GM19452 (cell line): ENCODE measurements at regions not wholly inside any gene's neighbourhood (a gene's known extent, or its start where the extent isn't known, plus 50 kb on each side); places are given as distances from the start of the nearest gene placed in this dataset.

Source experiments
- ATAC-seq: cut with Tn5 transposase; IDR thresholded peaks from one replicate; pipeline ENCODE4 v1.9.1; 2021; ENCODE audit not compliant: unreplicated experiment

DNA sequence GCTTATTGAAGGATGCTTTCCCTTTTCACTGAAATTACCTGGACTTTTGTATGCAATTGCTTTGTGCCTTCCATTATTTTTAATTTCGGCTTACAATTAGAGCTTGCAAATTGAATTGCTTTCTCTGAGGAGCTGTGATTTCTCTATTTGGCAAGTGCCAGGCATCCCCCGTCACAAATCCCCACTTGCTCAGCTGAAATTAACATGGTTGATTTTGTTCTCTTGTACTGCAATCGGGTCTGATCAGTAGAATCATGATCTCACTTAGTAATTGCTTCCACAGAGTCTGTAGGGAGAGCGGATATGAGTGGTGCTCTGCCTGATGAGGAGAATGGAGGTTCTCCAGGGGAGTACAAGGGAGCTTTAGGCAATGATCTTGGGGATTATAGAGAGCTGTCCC is 495.5 kb upstream of the SGCD start:
- no peak for ATAC-seq

DNA sequence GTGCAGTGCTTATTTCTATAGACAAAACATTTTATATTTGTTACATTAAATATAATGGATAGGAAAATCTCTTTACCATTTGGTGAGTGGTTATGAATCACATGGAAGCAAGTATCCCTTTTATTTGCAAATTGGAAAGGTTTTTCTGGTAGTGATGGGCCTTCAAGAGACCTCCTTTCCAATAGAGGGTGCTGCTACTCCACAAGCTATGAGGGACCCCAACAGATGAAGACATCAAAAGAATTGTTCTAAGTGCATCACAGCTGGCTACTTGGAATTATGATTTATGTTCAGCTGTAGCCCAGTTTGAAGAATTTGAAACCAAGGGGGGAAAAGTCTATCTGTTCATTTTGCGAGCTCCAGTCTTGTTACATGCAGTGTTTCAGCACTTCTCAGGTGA is 493.7 kb upstream of the SGCD start:
- ATAC-seq = no peak

DNA sequence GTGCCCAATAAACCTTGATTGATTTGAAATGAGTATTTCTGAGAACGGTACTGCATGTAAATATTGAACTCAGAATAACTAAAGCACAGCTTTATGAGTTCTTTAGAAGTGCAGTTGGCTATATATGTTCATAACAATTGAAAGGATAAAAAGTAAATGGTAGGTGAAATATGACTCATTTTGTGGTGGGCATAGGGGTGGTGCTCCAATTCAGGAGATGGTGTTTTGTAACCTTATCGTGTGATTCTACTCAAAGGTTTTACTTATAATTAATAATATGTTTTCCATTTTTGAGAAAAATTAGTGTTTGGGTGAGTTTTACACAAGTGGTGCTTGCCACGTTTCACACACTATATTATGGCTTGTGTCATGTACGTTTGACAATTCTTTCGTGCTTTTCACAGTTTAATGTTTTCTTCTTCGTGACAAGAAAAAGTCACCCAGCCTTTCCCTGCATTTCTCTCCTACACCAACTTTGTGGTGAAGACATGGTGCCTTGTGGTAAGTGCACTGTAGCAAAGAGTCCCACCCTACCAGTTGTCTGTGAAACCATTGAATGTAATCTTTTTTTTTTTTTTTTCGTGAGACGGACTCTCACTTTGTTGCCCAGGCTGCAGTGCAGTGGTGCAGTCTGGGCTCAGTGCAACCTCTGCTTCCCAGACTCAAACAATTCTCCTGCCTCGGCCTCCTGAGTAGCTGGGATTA is 492.5 kb upstream of the SGCD start:
- no peak for ATAC-seq

DNA sequence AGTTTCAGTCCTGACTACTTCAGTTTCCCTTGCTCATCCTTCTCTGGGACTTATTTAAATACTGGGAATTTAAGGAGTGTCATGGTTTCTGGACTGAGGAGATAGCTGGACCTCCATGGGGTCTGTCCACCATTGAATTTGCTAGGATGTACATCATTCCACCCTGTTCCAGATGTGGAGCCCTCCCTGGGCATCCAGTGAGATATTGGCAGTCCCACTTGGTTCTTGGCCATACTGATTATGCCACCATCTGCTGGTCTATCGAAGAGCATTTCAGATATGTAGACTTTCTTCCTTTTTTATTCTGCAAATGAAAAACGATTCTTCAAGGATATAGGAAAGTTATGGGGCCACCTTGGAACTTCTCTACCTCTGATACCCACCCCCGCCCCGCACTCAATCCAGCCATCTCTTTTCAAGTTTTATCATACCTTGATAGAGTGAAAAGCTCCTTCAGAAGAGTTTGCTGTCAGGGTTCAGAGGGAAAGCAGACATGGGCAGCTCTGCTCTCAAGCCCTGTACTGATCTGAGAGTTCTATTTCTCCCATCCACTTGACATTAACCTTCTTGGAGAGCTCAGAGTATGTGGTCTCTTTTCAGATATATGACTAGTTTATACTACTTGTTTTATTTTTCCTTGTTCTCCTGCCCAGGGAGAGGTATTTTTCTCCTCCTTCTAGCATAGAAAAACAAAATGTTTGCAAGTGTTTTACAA is 490.7 kb upstream of the SGCD start:
- ATAC-seq = no peak

DNA sequence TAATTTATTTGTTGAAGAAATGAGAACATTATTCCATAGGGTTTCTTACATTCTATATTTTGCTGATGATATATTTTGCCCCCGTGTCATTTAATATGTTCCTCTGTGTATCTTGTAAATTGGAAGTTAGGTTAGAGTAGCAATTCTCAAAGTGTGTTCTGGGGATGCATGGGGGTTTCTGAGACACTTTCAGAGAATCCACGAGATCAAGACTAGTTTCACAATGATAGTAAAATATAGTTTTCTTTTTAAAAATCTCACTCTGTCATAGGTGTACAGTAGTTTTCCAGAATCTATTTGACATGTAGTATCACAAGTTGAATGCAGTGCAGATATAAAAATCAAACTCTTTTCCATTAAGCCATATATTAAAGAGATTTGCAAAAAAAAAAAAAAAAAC is 488.6 kb upstream of the SGCD start:
- ATAC-seq = no peak

DNA sequence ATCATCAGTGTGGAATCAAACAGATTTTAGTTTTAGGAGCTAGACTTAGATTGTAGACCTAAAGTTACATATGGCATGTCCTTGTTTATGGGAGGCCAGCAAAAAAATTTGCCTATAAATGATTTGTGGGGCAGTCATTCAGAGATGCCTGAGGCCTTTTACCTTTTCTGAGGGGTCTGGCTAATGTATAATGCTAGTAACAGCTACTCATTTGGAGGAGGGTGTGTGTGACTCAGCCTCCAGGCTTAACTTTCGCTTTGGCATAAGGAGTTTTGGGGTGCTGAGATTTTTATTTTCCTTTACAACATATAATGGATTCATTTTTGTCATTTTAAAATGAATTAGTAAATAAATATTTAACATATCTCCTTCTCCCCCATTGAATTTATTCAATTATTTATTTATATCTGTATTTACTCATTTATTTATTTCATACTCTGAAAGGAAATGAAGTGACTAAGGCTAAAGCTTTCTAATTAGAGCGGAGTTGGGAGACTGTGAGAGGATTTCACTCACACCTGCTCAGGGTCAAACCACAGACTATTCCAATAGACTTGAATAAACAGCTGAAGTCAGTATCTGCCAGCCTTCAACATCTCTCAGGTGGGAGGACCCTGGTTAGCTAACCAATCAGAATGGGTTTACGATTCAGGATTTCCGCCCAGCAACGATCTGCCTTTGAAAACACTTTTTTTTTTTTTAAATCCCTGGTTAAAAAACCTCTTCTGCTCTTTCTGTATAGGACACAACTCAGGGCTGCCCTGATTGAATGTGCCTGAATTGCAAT is 487.5 kb upstream of the SGCD start:
- no peak for ATAC-seq

DNA sequence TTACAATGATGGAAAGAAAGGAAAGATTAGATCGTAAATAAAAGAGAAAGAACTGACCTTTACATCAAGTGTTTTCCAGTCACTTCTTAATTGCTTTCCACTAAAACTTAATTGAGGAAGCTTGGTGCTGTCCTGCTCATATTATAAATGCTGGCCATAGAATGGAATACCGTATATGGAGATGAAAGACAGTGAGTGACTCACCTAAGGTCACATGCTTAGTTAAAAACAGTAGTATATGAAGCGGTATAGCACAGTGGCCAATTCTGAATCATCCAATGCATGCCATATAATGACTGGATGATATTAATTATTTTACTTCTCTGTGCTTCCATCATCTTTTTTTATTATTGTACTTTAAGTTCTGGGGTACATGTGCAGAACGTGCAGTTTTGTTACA is 482.4 kb upstream of the SGCD start:
- ATAC-seq = no peak

DNA sequence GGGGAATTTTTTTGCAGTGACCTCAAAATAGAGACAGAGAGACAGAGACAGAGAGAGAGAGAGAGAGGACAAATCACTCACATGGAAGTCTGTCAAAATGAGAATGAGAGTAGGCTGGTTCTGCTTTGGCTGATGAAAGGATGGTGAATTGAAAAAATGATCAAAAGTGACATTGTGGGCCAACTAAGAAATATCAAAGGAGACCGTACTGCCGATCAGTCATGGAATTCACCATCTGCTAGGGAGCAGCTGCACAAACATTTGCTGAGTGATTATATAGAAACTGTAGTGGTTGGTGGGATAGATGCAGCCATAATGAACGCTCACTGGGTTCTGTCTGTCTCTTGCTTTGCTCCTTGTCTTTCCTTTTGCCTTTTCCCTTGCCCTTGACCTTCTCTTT is 476.6 kb upstream of the SGCD start:
- ATAC-seq = no peak

DNA sequence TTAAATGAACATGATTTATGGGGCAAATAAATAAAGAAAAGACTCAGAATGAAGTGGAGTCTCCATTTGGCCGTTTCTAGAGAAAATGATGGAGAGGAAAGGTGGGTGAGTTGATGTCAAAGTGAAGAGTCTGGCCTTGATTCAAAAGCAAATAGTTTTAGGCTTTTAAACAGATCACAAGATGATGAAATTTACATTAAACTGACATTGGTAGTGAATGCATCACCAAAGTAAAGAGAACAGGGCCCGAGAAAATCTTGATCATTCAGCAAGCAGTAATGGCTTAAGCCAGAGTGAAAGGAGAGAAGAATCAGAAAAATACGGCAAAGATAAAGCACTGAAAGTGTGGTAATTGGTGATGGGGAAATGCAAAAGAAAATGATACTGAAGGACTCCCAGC is 460.0 kb upstream of the SGCD start:
- ATAC-seq = no peak

DNA sequence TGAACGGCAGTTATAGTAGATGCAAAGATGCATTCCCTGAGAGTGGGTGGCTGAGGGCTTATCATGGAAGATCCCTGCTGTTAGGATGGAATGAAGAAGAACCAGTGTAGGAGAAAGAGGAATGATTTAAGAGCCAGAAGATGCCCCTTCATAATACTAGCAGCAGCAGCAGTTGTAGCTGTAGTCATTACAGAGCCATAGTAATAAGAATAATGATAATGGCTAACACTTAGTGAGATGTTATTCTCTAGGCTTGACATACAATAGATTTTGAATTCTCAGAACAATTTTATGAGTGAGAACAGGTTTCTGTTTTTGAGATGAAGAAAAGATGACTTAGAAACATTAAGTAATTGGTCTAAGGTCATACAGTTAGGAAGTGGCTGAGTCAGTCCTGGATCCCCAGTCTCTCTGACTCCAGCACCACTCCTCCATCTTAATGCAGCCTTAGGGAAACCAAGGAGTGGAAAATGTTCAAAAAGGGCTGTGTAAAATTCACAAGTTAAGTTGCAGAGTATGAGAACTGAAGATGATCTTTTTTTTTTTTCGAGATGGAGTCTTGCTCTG is 459.4 kb upstream of the SGCD start:
- no peak for ATAC-seq

DNA sequence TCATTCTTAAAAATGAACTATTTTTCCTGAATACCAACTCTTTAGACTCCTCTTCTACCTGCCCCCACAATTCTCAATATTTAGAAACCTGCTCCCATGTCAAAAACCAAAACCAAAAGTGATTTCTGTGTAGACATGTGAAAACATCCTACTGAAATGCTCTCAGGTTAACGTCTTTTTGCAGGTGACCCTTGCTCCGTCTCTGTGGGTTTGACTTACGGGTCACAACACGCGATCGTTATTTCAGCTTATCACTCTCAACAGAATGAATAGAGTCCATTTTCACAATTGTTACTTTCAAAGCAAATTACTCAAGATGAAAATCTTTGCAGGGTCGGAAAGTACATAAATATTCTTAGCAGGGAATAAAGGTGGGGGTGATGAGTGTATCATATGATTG is 456.3 kb upstream of the SGCD start:
- ATAC-seq = no peak

DNA sequence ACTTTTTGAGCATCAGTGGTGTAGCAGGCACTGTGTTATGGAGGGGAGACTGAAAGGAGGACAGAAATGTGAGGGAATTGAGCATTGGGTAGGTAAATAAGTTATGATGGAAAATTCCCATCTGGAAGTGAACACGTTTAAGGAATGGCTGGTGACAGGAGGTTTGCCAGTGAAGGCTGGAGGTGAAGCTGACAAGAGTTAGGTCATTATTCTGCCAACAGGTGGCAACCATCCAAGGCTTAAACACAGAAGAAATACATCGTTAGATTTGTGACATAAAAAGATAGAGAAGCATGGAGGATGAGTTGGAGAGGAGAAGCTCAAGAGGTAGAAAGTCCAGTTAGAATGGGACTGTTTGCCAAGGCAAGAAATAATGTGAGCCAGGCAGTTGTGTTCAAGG is 455.3 kb upstream of the SGCD start:
- ATAC-seq = no peak

DNA sequence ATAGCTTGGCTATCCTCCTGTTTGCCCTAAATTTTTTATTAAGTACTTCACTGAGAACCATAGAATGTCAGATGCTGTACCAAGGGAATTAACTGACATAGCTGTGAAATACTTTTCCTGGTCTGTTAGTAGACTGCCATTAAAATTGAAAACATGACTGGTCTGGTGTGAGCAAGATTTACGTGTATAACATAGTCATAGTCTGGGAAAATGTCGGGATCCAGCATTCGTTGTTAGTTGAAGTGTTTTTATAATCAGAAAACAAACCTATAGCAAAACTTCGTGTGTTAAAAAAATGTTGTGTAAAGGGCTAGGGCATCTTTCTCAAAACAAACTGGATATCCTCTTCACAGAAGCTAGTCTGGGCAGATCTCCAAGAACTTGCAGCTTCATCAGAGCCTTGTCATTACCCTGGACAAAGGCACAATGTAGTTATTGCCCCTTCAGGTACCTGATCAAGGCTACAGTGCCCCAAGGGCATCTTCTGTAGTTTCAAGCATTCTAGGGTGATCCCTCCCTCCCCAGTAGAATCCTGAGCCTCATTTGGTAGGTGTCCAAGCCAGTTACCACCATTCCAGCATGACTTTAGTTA is 454.2 kb upstream of the SGCD start:
- ATAC-seq = no peak

DNA sequence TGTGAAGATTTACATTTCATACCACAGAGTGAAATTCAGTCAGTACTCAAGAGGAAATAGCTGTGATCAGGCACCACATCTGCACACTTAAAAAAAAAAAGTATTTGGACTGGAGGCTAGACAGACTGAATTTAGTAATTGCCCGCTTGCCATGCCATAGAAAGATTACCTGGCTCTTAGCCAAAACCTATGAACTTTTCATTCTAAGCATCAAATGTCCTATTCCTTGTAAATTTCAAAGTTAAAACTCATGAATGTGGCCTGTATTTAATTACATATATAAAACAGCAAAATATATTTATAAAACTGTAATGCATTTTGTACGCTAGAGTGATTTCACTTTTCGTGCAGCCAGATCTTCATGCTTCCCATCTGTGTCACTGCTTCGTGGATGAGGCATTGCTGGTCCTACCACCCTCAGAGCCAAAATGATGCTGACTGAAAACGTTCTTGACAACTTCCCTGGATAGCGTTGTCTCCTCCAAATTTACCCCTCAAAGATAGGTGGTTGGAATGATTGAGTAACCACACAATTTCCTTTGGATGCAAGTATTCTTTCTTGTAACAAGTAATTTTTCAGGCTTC is 447.9 kb upstream of the SGCD start:
- ATAC-seq = no peak

DNA sequence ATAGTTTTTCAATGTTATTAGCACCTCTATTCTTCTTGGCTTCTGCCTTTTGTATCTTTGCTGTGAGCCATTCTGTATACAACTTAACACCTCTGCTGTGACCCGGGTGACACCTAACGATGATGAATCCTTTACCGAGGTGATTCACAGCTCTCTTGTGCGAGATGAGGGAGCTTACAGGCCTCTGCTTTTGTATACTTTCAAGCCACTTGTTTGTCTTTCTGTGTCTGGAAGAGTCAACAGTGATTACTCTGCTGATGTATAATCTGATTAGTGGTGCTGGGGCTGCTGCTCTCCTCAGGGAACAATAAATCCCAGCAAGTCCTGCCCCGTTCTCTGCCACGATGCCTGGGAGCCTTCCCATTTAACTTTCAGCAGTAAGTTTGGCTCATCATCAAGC is 442.9 kb upstream of the SGCD start:
- no peak for ATAC-seq

DNA sequence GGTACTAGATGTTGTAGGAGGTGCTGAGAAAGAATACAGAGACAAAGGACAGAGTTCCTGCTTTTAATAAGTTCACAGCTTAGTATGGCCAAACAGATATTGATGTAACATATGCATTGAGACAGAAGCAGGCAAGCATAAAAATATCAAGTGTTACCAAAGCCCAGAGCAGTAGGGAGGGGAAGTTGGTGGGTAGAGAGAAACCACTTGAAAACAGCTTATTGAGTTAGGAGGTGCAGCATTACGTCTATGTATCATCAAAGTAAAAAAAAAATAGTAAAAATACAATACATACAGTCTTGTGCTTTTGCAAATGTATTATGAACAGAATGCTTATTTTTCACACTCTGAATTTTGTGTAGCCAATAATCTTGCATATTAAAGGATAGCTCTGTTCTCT is 441.8 kb upstream of the SGCD start:
- no peak for ATAC-seq

DNA sequence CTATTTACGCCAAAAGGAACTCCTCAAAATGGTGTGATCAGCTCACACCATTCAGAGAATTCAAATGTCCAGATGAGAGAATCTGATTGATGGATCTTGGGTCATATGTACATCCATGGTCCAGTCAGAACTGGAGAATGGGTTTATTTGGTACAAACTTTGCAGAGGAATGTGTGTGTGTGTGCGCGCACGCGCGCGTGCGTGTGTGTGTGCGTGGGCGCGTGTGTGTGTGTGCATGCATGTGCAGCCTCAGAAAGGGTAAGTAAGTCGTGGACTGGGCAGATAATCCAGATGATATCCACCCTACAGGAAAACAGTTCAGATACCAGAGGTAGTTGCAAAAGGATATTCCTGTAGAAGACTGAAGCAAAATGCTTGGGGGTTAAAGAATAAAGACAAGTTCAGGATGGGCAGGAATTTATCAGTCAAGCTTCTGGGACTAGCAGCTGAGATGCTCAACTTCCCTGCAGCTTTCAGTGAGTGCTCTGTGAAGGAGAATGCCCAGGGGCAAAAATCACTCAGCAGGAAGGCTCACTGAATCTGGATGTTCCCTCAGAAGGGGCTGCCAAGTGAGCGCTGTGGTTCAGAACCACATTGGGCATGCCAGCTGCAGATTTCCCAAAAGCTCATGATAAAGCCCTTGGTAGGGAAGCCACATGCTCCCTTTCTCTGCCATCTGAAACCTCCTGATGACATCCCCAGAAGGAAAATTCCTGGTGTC is 440.5 kb upstream of the SGCD start:
- no peak for ATAC-seq

DNA sequence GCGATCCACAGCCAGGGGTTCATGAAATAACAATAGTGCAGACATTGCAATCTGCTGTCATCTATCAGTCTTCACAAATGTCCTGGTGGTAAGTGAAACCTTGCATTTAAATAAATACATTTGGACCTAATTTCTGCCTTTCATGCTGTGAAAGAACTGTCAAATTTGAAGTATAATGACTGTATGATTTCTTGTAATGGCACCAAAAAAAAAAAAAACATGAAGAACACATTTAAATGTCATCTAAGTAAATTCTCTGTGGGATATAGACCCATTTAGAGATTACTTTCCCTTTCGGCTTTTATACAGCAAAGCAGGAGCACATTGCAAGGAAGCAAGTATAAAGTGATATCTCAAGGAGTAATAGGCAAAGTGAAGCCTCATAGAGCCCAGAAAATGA is 431.5 kb upstream of the SGCD start:
- ATAC-seq = no peak

DNA sequence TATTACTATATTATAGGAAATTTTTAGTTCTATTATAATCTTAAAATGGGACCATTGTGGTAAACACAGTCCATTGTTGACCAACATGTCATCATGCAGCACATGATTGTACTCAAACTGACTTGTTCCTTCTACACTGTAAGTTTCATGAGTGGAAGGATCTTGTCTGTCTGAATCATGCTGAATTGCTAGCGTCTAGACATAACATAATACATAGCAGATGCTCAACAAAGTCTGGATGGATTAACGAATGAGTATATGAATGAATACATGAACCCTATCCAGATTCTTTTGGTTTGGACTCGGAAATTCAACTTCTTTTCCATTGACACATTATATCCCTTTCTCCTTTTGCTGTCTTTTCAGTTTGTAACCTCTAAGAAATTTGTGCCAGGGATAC is 429.2 kb upstream of the SGCD start:
- no peak for ATAC-seq

DNA sequence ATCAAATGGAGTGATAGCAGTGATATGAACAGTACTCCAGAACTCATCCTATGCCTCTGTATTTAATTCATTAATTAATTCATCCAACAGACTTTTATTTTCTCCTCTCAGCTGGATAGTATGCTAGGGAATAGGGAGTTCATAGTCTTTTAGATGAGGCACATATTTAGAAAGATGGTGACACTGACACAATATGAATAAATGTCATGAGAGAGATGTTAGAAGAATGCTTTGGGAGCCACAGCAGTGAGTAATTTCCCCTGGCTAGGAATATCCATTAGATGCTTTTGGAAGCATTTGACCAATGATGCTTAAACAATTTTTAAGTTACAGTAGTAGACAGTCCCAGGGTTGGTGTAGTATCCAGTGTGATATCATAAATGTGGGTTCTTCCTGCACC is 428.7 kb upstream of the SGCD start:
- no peak for ATAC-seq
